ENCODE measurements at regions not wholly inside any gene's neighbourhood (a gene's known extent, or its start where the extent isn't known, plus 50 kb on each side); places are given as distances from the start of the nearest gene placed in this dataset.
"Not testable (repeated sequence)": the region's sequence is repeated elsewhere in the genome, so short reads cannot be mapped to it uniquely, and the experiment has no call there.

- TF ChIP-seq POLR2A (IDR thresholded peaks at IDR 0.05) (no peak), CTCF (IDR thresholded peaks at IDR 0.05) (no peak)
- Histone ChIP-seq H3K9me3 (no peaks in the 10 kb centered on the region), H3K27me3 (no peaks in the 10 kb centered on the region), H3K27ac (no peak overlapping the region), H3K36me3 (no peaks in the 10 kb centered on the region), H3K4me3 (no peak overlapping the region), H3K4me1 (no peaks in the 10 kb centered on the region)
- ATAC-seq (no peak), DNase-seq (no peak)
- WGBS (ENCODE audit: insufficient coverage, low coverage, low lambda C conversion rate, missing lambda C conversion rate): 45% methylated on average over 3 of the region's 3 CpGs
- intact Hi-C loops (cut with DNase I): no loop called here
These were observed 499.8 kb downstream of the IRS1 start for GRCh38 chr2:226299771-226300170.

GRCh38 chr2:226295681-226296080 lies 503.9 kb downstream of the IRS1 start:
- TF ChIP-seq POLR2A (IDR thresholded peaks at IDR 0.05) (no peak), CTCF (IDR thresholded peaks at IDR 0.05) (no peak)
- DNase-seq (no peak), ATAC-seq (no peak)
- Histone ChIP-seq H3K36me3 (no peaks in the 10 kb centered on the region), H3K9me3 (peaks cover 0 to 2% (median 0%) of the 10 kb centered on the region in 4 donors), H3K4me3 (no peak overlapping the region), H3K27ac (no peak overlapping the region), H3K27me3 (no peaks in the 10 kb centered on the region), H3K4me1 (no peaks in the 10 kb centered on the region)
- intact Hi-C loops (cut with DNase I): no loop called here
- 85% methylated on average over 3 of the region's 3 CpGs for WGBS (ENCODE audit: insufficient coverage, low coverage, low lambda C conversion rate, missing lambda C conversion rate)

- TF ChIP-seq POLR2A (IDR thresholded peaks at IDR 0.05) (no peak), CTCF (IDR thresholded peaks at IDR 0.05) (no peak)
- no peak overlapping the region for H3K4me3 ChIP-seq
- ATAC-seq (no peak), DNase-seq (no peak)
- no peaks in the 10 kb centered on the region for H3K27me3 ChIP-seq
- no peak overlapping the region for H3K27ac ChIP-seq
- peaks cover 0 to 2% (median 0%) of the 10 kb centered on the region in 4 donors for H3K9me3 ChIP-seq
- H3K4me1 ChIP-seq: no peaks in the 10 kb centered on the region
- no peaks in the 10 kb centered on the region for H3K36me3 ChIP-seq
- WGBS (ENCODE audit: insufficient coverage, low coverage, low lambda C conversion rate, missing lambda C conversion rate): 0% methylated on average over 1 of the region's 1 CpG
- intact Hi-C loops (cut with DNase I): no loop called here
These were observed 504.5 kb downstream of the IRS1 start for GRCh38 chr2:226295123-226295522.

- WGBS (ENCODE audit: insufficient coverage, low coverage, low lambda C conversion rate, missing lambda C conversion rate): no CpG with 5 or more reads among the region's 1 CpG
- H3K4me3 ChIP-seq; intact Hi-C loops (cut with DNase I); H3K9me3 ChIP-seq; H3K27ac ChIP-seq; DNase-seq; H3K4me1 ChIP-seq; ATAC-seq; H3K36me3 ChIP-seq; H3K27me3 ChIP-seq: not testable (repeated sequence)
These were observed 508.3 kb downstream of the IRS1 start for GRCh38 chr2:226291281-226291680.

- no peak for TF ChIP-seq POLR2A (IDR thresholded peaks at IDR 0.05)
- no peak for TF ChIP-seq CTCF (IDR thresholded peaks at IDR 0.05)
- no peak for ATAC-seq
- Histone ChIP-seq H3K9me3 (no peaks in the 10 kb centered on the region), H3K27me3 (no peaks in the 10 kb centered on the region), H3K4me3 (no peak overlapping the region), H3K4me1 (no peaks in the 10 kb centered on the region), H3K36me3 (no peaks in the 10 kb centered on the region), H3K27ac (no peak overlapping the region)
- DNase-seq: no peak
- WGBS (ENCODE audit: insufficient coverage, low coverage, low lambda C conversion rate, missing lambda C conversion rate): 55% methylated on average over 2 of the region's 2 CpGs
- intact Hi-C loops (cut with DNase I): no loop called here
These were observed 512.7 kb downstream of the IRS1 start for GRCh38 chr2:226286916-226287315.
